ENCODE measurements at regions not wholly inside any gene's neighbourhood (a gene's known extent, or its start where the extent isn't known, plus 50 kb on each side); places are given as distances from the start of the nearest gene placed in this dataset.

GRCh38 chr5:30209755-30210154, 983.7 kb upstream of the CDH6 start:
- no peak for TF ChIP-seq CTCF (IDR thresholded peaks at IDR 0.05; ENCODE audit: low read depth, low read length)
- no peak overlapping the region for H3K4me3 ChIP-seq (ENCODE audit: low read depth, low read length)

GRCh38 chr5:30197662-30198061, 995.8 kb upstream of the CDH6 start:
- TF ChIP-seq CTCF (IDR thresholded peaks at IDR 0.05; ENCODE audit: low read depth, low read length): no peak
- no peak overlapping the region for H3K4me3 ChIP-seq (ENCODE audit: low read depth, low read length)

GRCh38 chr5:30195036-30195435, 998.5 kb upstream of the CDH6 start:
- H3K4me3 ChIP-seq (ENCODE audit: low read depth, low read length): no peak overlapping the region
- TF ChIP-seq CTCF (IDR thresholded peaks at IDR 0.05; ENCODE audit: low read depth, low read length): no peak

GRCh38 chr5:30194595-30194994, 998.9 kb upstream of the CDH6 start:
- H3K4me3 ChIP-seq (ENCODE audit: low read depth, low read length): no peak overlapping the region
- no peak for TF ChIP-seq CTCF (IDR thresholded peaks at IDR 0.05; ENCODE audit: low read depth, low read length)

- no peak overlapping the region for H3K4me3 ChIP-seq (ENCODE audit: low read depth, low read length)
- TF ChIP-seq CTCF (IDR thresholded peaks at IDR 0.05; ENCODE audit: low read depth, low read length): no peak
These were observed 1009.7 kb upstream of the CDH6 start for GRCh38 chr5:30183795-30184194.

- no peak overlapping the region for H3K4me3 ChIP-seq (ENCODE audit: low read depth, low read length)
- TF ChIP-seq CTCF (IDR thresholded peaks at IDR 0.05; ENCODE audit: low read depth, low read length): no peak
These were observed 1037.3 kb upstream of the CDH6 start for GRCh38 chr5:30156156-30156555.

- H3K4me3 ChIP-seq (ENCODE audit: low read depth, low read length): no peak overlapping the region
- TF ChIP-seq CTCF (IDR thresholded peaks at IDR 0.05; ENCODE audit: low read depth, low read length): no peak
These were observed 1041.1 kb upstream of the CDH6 start for GRCh38 chr5:30152431-30152830.

Data from WI38 (cell line).